IMR-90 (cell line): ENCODE measurements at regions not wholly inside any gene's neighbourhood (a gene's known extent, or its start where the extent isn't known, plus 50 kb on each side); places are given as distances from the start of the nearest gene placed in this dataset.

ENCODE experiments used
- ATAC-seq: fragments of 200-7000 bp; cut with Tn5 transposase; 2 replicates; pipeline ENCODE4 v1.9.1; 2020; ENCODE audit warnings: low read depth, mild to moderate bottlenecking, moderate library complexity
- BruUV-seq: library from RNA; stranded (reverse); fragments of 400-500 nt; replicated peaks from 2 replicates; lab custom pipeline; 2021; lab: Mats Ljungman, UMichigan
- CTCF ChIA-PET: fragments of 300-600 bp; formaldehyde crosslinking; extraction: SDS; loops from one replicate; lab custom pipeline; 2021; ENCODE audit warnings: antibody characterized with exemption; lab: Yijun Ruan, JAX
- POLR2A ChIA-PET: fragments of 300-600 bp; sonication (Branson Sonifier 250); formaldehyde crosslinking; loops from one replicate; lab custom pipeline; 2022; ENCODE audit warnings: antibody characterized with exemption; ENCODE audit not compliant: unreplicated experiment; lab: Charles Lee
- DNase-seq: peaks from one replicate; pipeline ENCODE4 v3.0.0; 2013
- H2AFZ ChIP-seq: replicated peaks from 2 replicates; pipeline ENCODE3; 2013; ENCODE audit warnings: low read length, mild to moderate bottlenecking; ENCODE audit not compliant: poor library complexity
- H2AK5ac ChIP-seq: 2 replicates; pipeline ENCODE4 v1.6.1; 2013; ENCODE audit warnings: low read depth, low read length, inconsistent platforms
- H2AK9ac ChIP-seq: replicated peaks from 2 replicates; pipeline ENCODE3; 2013; ENCODE audit warnings: mild to moderate bottlenecking, low read depth, low read length, moderate library complexity; ENCODE audit not compliant: poor library complexity
- H2BK120ac ChIP-seq: 2 replicates; pipeline ENCODE4 v1.6.1; 2013; ENCODE audit warnings: low read depth, low read length, inconsistent platforms
- H2BK15ac ChIP-seq: 3 replicates; pipeline ENCODE4 v1.6.1; 2013; ENCODE audit warnings: low read depth, low read length, inconsistent platforms
- H2BK20ac ChIP-seq: 2 replicates; pipeline ENCODE4 v1.6.1; 2013; ENCODE audit warnings: low read depth, mild to moderate bottlenecking, inconsistent platforms, low read length, moderate library complexity
- H2BK5ac ChIP-seq: 2 replicates; pipeline ENCODE4 v1.6.1; 2013; ENCODE audit warnings: mild to moderate bottlenecking, low read depth, low read length, inconsistent platforms; ENCODE audit not compliant: poor library complexity, severe bottlenecking
- H3K14ac ChIP-seq: replicated peaks from 2 replicates; pipeline ENCODE4 v1.6.1; 2013; ENCODE audit warnings: low read depth, low read length, inconsistent platforms
- H3K18ac ChIP-seq: 2 replicates; pipeline ENCODE4 v1.6.1; 2013; ENCODE audit warnings: low read depth, low read length, control low read depth
- H3K23ac ChIP-seq: 2 replicates; pipeline ENCODE4 v1.6.1; 2013; ENCODE audit warnings: low read depth, low read length, inconsistent platforms
- H3K27ac ChIP-seq: 2 replicates; pipeline ENCODE4 v1.5.1; 2013; ENCODE audit warnings: mild to moderate bottlenecking, control low read depth, low read length; ENCODE audit not compliant: insufficient read depth
- H3K27me3 ChIP-seq: 2 replicates; pipeline ENCODE4 v1.6.1; 2013; ENCODE audit warnings: low read length; ENCODE audit not compliant: control insufficient read depth, insufficient read depth
- H3K36me3 ChIP-seq: 2 replicates; pipeline ENCODE4 v1.6.1; 2013; ENCODE audit warnings: low read length, mixed read lengths; ENCODE audit not compliant: control insufficient read depth, insufficient read depth
- H3K4ac ChIP-seq: 2 replicates; pipeline ENCODE4 v1.6.1; 2013; ENCODE audit warnings: low read depth, low read length, inconsistent platforms
- H3K4me1 ChIP-seq: 2 replicates; pipeline ENCODE4 v1.6.1; 2013; ENCODE audit warnings: low read length, mixed read lengths; ENCODE audit not compliant: control insufficient read depth, insufficient read depth
- H3K4me2 ChIP-seq: 2 replicates; pipeline ENCODE4 v1.6.1; 2013; ENCODE audit warnings: low read depth, mild to moderate bottlenecking, control low read depth, low read length, moderate library complexity
- H3K4me3 ChIP-seq: 2 replicates; pipeline ENCODE4 v1.5.1; 2013; ENCODE audit warnings: low read depth, mild to moderate bottlenecking, control low read depth, low read length, moderate library complexity; ENCODE audit not compliant: insufficient read depth
- H3K56ac ChIP-seq: 2 replicates; pipeline ENCODE4 v1.6.1; 2013; ENCODE audit warnings: low read length, inconsistent platforms; ENCODE audit not compliant: insufficient read depth; ENCODE audit errors: extremely low read depth
- H3K79me1 ChIP-seq, 2 experiments: 2 replicates each; pipeline ENCODE4 v1.6.1; 2013; ENCODE audit warnings: low read length in 2 of 2, inconsistent platforms in 1 of 2, low read depth in 1 of 2
- H3K9ac ChIP-seq: 2 replicates; pipeline ENCODE4 v1.6.1; 2013; ENCODE audit warnings: low read depth, low read length, control low read depth
- H3K9me1 ChIP-seq: 2 replicates; pipeline ENCODE4 v1.6.1; 2013; ENCODE audit warnings: low read length, inconsistent platforms; ENCODE audit not compliant: insufficient read depth
- H3K9me3 ChIP-seq: 2 replicates; pipeline ENCODE4 v1.6.1; 2013; ENCODE audit warnings: low read length; ENCODE audit not compliant: control insufficient read depth, insufficient read depth
- H4K20me1 ChIP-seq: 2 replicates; pipeline ENCODE4 v1.6.1; 2013; ENCODE audit warnings: low read length, inconsistent platforms; ENCODE audit not compliant: insufficient read depth
- H4K5ac ChIP-seq: 2 replicates; pipeline ENCODE4 v1.6.1; 2013; ENCODE audit warnings: mild to moderate bottlenecking, low read depth, low read length, control low read depth
- H4K8ac ChIP-seq, 2 experiments: 2 replicates each; pipeline ENCODE4 v1.6.1; 2013; ENCODE audit warnings: low read depth in 2 of 2, low read length in 2 of 2, control low read depth in 1 of 2, inconsistent platforms in 1 of 2
- H4K91ac ChIP-seq: 2 replicates; pipeline ENCODE4 v1.6.1; 2013; ENCODE audit warnings: low read depth, low read length, inconsistent platforms; ENCODE audit not compliant: insufficient read depth
- BHLHE40 ChIP-seq: fragments of 150-350 bp; IDR thresholded peaks from 2 replicates; pipeline ENCODE4 v1.6.1; 2016; ENCODE audit warnings: mild to moderate bottlenecking, low read depth, low read length
- CEBPB ChIP-seq: IDR thresholded peaks from 2 replicates; pipeline ENCODE4 v1.6.1; 2012; ENCODE audit warnings: low read depth, low read length, improper control_type of control experiment
- CHD1 ChIP-seq: IDR thresholded peaks from 2 replicates; pipeline ENCODE4 v1.6.1; 2012; ENCODE audit warnings: low read depth, low read length, improper control_type of control experiment
- MAFK ChIP-seq: IDR thresholded peaks from 2 replicates; pipeline ENCODE4 v1.6.1; 2012; ENCODE audit warnings: low read depth, low read length, improper control_type of control experiment
- MAZ ChIP-seq: IDR thresholded peaks from 2 replicates; pipeline ENCODE4 v1.6.1; 2012; ENCODE audit warnings: low read depth, mild to moderate bottlenecking, low read length, improper control_type of control experiment, moderate library complexity, borderline replicate concordance
- MXI1 ChIP-seq: IDR thresholded peaks from 2 replicates; pipeline ENCODE4 v1.6.1; 2012; ENCODE audit warnings: low read depth, mild to moderate bottlenecking, low read length, moderate library complexity, borderline replicate concordance
- NFE2L2 ChIP-seq: fragments of 150-350 bp; IDR thresholded peaks from 2 replicates; pipeline ENCODE4 v1.6.1; 2016; ENCODE audit warnings: low read depth, mild to moderate bottlenecking, low read length
- POLR2A ChIP-seq: IDR thresholded peaks from 2 replicates; pipeline ENCODE4 v1.6.1; 2012; ENCODE audit warnings: mild to moderate bottlenecking, low read depth, low read length
- RAD21 ChIP-seq: IDR thresholded peaks from 2 replicates; pipeline ENCODE4 v1.6.1; 2012; ENCODE audit warnings: low read length, improper control_type of control experiment
- RCOR1 ChIP-seq: IDR thresholded peaks from 2 replicates; pipeline ENCODE4 v1.6.1; 2012; ENCODE audit warnings: mild to moderate bottlenecking, low read length, improper control_type of control experiment; ENCODE audit not compliant: insufficient replicate concordance
- RFX5 ChIP-seq: IDR thresholded peaks from 2 replicates; pipeline ENCODE4 v1.8.0; 2012; ENCODE audit warnings: low read depth, mild to moderate bottlenecking, low read length, moderate library complexity
- SMC3 ChIP-seq: fragments of 150-350 bp; IDR thresholded peaks from 2 replicates; pipeline ENCODE4 v1.6.1; 2016; ENCODE audit warnings: low read depth, mild to moderate bottlenecking, antibody characterized with exemption, low read length, moderate library complexity
- WGBS, 2 experiments: methylation state at CpG; one replicate each; pipeline versions ENCODE4 v1.1.5 to v1.1.7; 2013; ENCODE audit warnings: missing lambda C conversion rate in 2 of 2; ENCODE audit not compliant: insufficient read length in 1 of 2; ENCODE audit errors: extremely low coverage in 2 of 2; 5-methylcytosine and 5-hydroxymethylcytosine counted together
- dilution Hi-C: fragments of 300-500 bp; cut with HindIII; formaldehyde crosslinking; loops from one replicate; pipeline ENCODE4 v1.14.3; 2018; ENCODE audit warnings: low sequenced_read_pairs; ENCODE audit not compliant: unreplicated experiment
- in situ Hi-C: fragments of 300-500 bp; cut with MboI; formaldehyde crosslinking; loops from 3 replicates; pipeline ENCODE4 v1.14.3; 2019; ENCODE audit warnings: low sequenced_read_pairs, inconsistent platforms, mixed read lengths
- intact Hi-C: fragments of 100-400 bp; cut with micrococcal nuclease; formaldehyde crosslinking; loops from 2 replicates; pipeline ENCODE4 v1.10.0; 2022
- TF ChIP-seq, protein P1 (sequence below): conservative IDR thresholded peaks from 2 replicates; pipeline ENCODE4 v1.5.1; 2012; ENCODE audit warnings: mild to moderate bottlenecking, low read depth, low read length, improper control_type of control experiment
- TF ChIP-seq, protein P2 (sequence below): fragments of 150-350 bp; IDR thresholded peaks from 2 replicates; pipeline ENCODE4 v1.6.1; 2017; ENCODE audit warnings: mild to moderate bottlenecking, antibody characterized with exemption, low read length, low read depth
- TF ChIP-seq, protein P3 (sequence below): fragments of 150-350 bp; IDR thresholded peaks from 2 replicates; pipeline ENCODE4 v1.6.1; 2016; ENCODE audit warnings: low read depth, mild to moderate bottlenecking, low read length, moderate library complexity, borderline replicate concordance

DNA sequence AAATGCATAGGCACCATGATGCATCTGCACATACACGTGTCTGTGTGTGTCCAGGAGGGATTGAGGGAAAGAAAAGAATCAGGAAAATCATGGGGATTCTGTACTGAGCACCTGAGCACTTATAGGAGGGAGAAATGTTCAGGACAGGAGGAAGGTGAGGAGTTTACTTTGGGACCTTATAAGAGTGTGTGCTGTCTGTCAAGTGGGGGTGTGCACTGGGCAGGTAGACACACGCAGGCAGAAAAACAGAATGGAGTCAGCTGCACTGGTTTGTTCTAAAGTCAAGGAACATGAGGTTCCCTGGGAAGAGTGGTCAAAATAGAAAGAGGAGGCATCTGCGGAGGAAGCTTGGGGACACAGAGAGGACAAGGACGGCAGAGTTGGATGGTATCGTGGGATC lies 92.2 kb upstream of the KCTD1 start (continued):
- TF ChIP-seq SMC3, result no peak
- TF ChIP-seq NFE2L2, result no peak

DNA sequence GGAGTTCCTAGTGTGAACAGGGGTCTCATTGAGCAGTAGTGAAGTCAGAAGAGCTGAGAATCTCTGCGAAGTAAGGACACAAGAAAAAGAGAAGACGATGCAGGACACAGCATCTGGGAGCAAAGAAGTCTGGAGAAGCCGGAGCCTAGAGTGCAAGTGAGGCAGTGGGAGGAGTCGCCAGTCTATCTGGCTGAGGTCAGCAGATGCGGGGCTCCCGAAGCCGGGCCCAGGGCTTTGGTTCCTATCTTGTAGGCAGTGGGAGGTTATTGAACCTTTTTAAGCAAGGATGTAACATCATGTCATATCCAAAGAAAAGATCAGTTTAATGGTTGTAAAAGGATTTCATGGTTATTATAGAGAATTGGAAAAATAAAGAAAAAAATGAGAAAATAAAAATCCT lies 90.8 kb upstream of the KCTD1 start:
- no peak overlapping the region for H2BK5ac ChIP-seq
- no peak overlapping the region for H2AFZ ChIP-seq
- no peak overlapping the region for H3K14ac ChIP-seq
- H3K4me2 ChIP-seq, result no peak overlapping the region
- no peak overlapping the region for H3K23ac ChIP-seq
- H3K27ac ChIP-seq, result no peak overlapping the region
- dilution Hi-C loops (no loop called here), intact Hi-C loops (no loop called here), in situ Hi-C loops (no loop called here)
- H3K27me3 ChIP-seq, result peaks cover 5% of the 10 kb centered on the region; the same call in 1 of the 2 replicates
- no peak overlapping the region for H3K18ac ChIP-seq
- H3K79me1 ChIP-seq, result no peaks in the 10 kb centered on the region
- no peaks in the 10 kb centered on the region for H3K9me1 ChIP-seq
- H3K4me3 ChIP-seq, result no peak overlapping the region
- no peaks in the 10 kb centered on the region for H3K4me1 ChIP-seq
- no peak overlapping the region for H2BK15ac ChIP-seq
- no peaks in the 10 kb centered on the region for H3K9me3 ChIP-seq
- DNase-seq (no peak), ATAC-seq (no peak)
- H2AK9ac ChIP-seq, result no peak overlapping the region
- H4K5ac ChIP-seq, result no peak overlapping the region
- no peaks in the 10 kb centered on the region for H3K36me3 ChIP-seq
- no peak overlapping the region for H4K91ac ChIP-seq
- no peak overlapping the region for H2AK5ac ChIP-seq
- H2BK120ac ChIP-seq, result no peak overlapping the region
- no peak overlapping the region for H3K4ac ChIP-seq
- no peaks in the 10 kb centered on the region for H4K20me1 ChIP-seq
- CTCF ChIA-PET, result no interaction called here
- no peak overlapping the region for H3K9ac ChIP-seq
- WGBS, 2 experiments, result no CpG with 5 or more reads among the region's 7 CpGs
- H2BK20ac ChIP-seq, result no peak overlapping the region
- POLR2A ChIA-PET, result no interaction called here
- no TSS peak for BruUV-seq
- H3K56ac ChIP-seq, result no peak overlapping the region
- H4K8ac ChIP-seq, result no peak overlapping the region
- TF ChIP-seq RCOR1 (no peak), CHD1 (no peak), BHLHE40 (no peak), NFE2L2 (no peak), MXI1 (no peak), POLR2A (no peak), MAFK (no peak), MAZ (no peak), CEBPB (no peak), RFX5 (no peak), SMC3 (no peak), RAD21 (no peak)
- TF ChIP-seq, protein P1, sequence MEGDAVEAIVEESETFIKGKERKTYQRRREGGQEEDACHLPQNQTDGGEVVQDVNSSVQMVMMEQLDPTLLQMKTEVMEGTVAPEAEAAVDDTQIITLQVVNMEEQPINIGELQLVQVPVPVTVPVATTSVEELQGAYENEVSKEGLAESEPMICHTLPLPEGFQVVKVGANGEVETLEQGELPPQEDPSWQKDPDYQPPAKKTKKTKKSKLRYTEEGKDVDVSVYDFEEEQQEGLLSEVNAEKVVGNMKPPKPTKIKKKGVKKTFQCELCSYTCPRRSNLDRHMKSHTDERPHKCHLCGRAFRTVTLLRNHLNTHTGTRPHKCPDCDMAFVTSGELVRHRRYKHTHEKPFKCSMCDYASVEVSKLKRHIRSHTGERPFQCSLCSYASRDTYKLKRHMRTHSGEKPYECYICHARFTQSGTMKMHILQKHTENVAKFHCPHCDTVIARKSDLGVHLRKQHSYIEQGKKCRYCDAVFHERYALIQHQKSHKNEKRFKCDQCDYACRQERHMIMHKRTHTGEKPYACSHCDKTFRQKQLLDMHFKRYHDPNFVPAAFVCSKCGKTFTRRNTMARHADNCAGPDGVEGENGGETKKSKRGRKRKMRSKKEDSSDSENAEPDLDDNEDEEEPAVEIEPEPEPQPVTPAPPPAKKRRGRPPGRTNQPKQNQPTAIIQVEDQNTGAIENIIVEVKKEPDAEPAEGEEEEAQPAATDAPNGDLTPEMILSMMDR, result no peak
- TF ChIP-seq, protein P2, sequence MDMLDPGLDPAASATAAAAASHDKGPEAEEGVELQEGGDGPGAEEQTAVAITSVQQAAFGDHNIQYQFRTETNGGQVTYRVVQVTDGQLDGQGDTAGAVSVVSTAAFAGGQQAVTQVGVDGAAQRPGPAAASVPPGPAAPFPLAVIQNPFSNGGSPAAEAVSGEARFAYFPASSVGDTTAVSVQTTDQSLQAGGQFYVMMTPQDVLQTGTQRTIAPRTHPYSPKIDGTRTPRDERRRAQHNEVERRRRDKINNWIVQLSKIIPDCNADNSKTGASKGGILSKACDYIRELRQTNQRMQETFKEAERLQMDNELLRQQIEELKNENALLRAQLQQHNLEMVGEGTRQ, result no peak
- TF ChIP-seq, protein P3, sequence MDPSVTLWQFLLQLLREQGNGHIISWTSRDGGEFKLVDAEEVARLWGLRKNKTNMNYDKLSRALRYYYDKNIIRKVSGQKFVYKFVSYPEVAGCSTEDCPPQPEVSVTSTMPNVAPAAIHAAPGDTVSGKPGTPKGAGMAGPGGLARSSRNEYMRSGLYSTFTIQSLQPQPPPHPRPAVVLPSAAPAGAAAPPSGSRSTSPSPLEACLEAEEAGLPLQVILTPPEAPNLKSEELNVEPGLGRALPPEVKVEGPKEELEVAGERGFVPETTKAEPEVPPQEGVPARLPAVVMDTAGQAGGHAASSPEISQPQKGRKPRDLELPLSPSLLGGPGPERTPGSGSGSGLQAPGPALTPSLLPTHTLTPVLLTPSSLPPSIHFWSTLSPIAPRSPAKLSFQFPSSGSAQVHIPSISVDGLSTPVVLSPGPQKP, result no peak
